Nephron progenitor cell (in vitro differentiated cells): ENCODE measurements at regions not wholly inside any gene's neighbourhood (a gene's known extent, or its start where the extent isn't known, plus 50 kb on each side); places are given as distances from the start of the nearest gene placed in this dataset.

Source experiments
- DNase-seq: peaks from one replicate; pipeline ENCODE4 v3.0.0; 2021
- H3K27ac Mint-ChIP-seq: 2 replicates; pipeline ENCODE4 v1.8.0; 2021; ENCODE audit warnings: mild to moderate bottlenecking, moderate library complexity, mixed read lengths
- H3K27me3 Mint-ChIP-seq: 2 replicates; pipeline ENCODE4 v1.8.0; 2021; ENCODE audit warnings: mild to moderate bottlenecking, low read depth, mixed read lengths; ENCODE audit not compliant: poor library complexity
- H3K36me3 Mint-ChIP-seq: 2 replicates; pipeline ENCODE4 v1.8.0; 2021; ENCODE audit warnings: low read depth, mixed read lengths
- H3K4me1 Mint-ChIP-seq: 2 replicates; pipeline ENCODE4 v1.8.0; 2021; ENCODE audit warnings: mixed read lengths
- H3K4me3 Mint-ChIP-seq: 2 replicates; pipeline ENCODE4 v1.8.0; 2021; ENCODE audit warnings: mild to moderate bottlenecking, moderate library complexity, mixed read lengths
- H3K9me3 Mint-ChIP-seq: 2 replicates; pipeline ENCODE4 v1.8.0; 2021; ENCODE audit warnings: mild to moderate bottlenecking, moderate library complexity, mixed read lengths
- CTCF ChIP-seq: fragments of 200-600 bp; sonication (generic); IDR thresholded peaks from 2 replicates; pipeline ENCODE4 v1.5.0; 2021; ENCODE audit warnings: antibody characterized with exemption

DNA sequence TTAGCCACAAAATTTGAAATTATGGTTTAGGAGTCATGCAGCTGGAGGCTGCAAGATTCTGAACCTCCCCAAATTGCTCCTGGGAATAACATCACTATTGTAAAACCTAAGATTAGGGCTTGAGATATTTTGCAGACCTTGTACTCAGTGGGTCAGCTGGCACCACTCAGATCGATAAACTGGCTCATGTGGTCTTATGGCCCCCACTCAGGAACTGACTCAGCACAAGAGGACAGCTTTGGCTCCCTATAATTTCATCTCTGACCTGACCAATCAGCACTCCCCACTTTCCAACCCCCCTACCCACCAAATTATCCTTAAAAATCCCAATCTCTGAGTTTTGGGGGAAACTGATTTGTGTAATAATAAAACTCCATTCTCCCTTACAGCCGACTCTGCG, 161.6 kb downstream of the BRMS1L start:
- Mint-ChIP-seq H3K4me1 (no peaks in the 10 kb centered on the region), H3K4me3 (no peak overlapping the region), H3K9me3 (no peaks in the 10 kb centered on the region), H3K27ac (no peak overlapping the region), H3K36me3 (no peaks in the 10 kb centered on the region), H3K27me3 (peaks cover 11% of the 10 kb centered on the region)
- DNase-seq, result no peak
- no peak for TF ChIP-seq CTCF

GRCh38 chr14:35986219-35986573, 160.1 kb downstream of the BRMS1L start:
- TF ChIP-seq CTCF, result no peak
- no peak for DNase-seq
- Mint-ChIP-seq H3K4me3 (no peak overlapping the region), H3K27ac (no peak overlapping the region), H3K27me3 (peaks cover 11% of the 10 kb centered on the region), H3K36me3 (no peaks in the 10 kb centered on the region), H3K4me1 (no peaks in the 10 kb centered on the region), H3K9me3 (no peaks in the 10 kb centered on the region)

- Mint-ChIP-seq H3K36me3 (no peaks in the 10 kb centered on the region), H3K9me3 (no peaks in the 10 kb centered on the region), H3K4me3 (no peak overlapping the region), H3K4me1 (no peaks in the 10 kb centered on the region), H3K27ac (no peak overlapping the region), H3K27me3 (peaks cover 9% of the 10 kb centered on the region)
- no peak for TF ChIP-seq CTCF
- no peak for DNase-seq
These were observed 159.5 kb downstream of the BRMS1L start for GRCh38 chr14:35985474-35986218.

GRCh38 chr14:35979531-35979930, 153.4 kb downstream of the BRMS1L start:
- Mint-ChIP-seq H3K27ac (no peak overlapping the region), H3K4me3 (no peak overlapping the region), H3K4me1 (no peaks in the 10 kb centered on the region), H3K36me3 (no peaks in the 10 kb centered on the region), H3K9me3 (peaks cover 16% of the 10 kb centered on the region), H3K27me3 (peaks cover 4% of the 10 kb centered on the region)
- no peak for DNase-seq
- no peak for TF ChIP-seq CTCF

DNA sequence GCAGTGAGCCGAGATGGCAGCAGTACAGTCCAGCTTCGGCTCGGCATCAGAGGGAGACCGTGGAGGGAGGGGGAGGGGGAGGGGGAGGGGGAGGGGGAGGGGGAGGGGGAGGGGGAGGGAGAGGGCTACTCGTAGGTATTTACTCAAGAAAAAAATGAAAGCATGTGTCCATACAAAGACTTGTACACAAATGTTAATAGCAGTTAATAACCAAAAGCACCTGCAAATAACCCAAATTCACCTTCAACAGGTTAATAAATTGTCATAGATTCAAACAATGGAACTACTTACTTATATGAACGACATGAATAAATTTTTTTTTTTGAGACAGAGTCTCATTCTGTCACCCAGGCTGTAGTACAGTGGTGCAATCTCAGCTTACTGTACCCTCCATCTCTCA, 152.4 kb downstream of the BRMS1L start:
- TF ChIP-seq CTCF, result no peak
- H3K4me1 Mint-ChIP-seq, result no peaks in the 10 kb centered on the region
- DNase-seq, result no peak
- no peak overlapping the region for H3K4me3 Mint-ChIP-seq
- no peaks in the 10 kb centered on the region for H3K27me3 Mint-ChIP-seq
- H3K27ac Mint-ChIP-seq, result no peak overlapping the region
- H3K9me3 Mint-ChIP-seq, result peaks cover 16% of the 10 kb centered on the region
- no peaks in the 10 kb centered on the region for H3K36me3 Mint-ChIP-seq

GRCh38 chr14:35975814-35976213, 149.7 kb downstream of the BRMS1L start:
- peaks cover 16% of the 10 kb centered on the region for H3K9me3 Mint-ChIP-seq
- no peaks in the 10 kb centered on the region for H3K4me1 Mint-ChIP-seq
- no peak overlapping the region for H3K27ac Mint-ChIP-seq
- no peak for DNase-seq
- peaks cover 12% of the 10 kb centered on the region for H3K27me3 Mint-ChIP-seq
- TF ChIP-seq CTCF, result no peak
- H3K36me3 Mint-ChIP-seq, result no peaks in the 10 kb centered on the region
- H3K4me3 Mint-ChIP-seq, result no peak overlapping the region
